Fibroblast of lung (primary cell): ENCODE measurements at regions not wholly inside any gene's neighbourhood (a gene's known extent, or its start where the extent isn't known, plus 50 kb on each side); places are given as distances from the start of the nearest gene placed in this dataset.

Experiments used
- DNase-seq, 2 donors: peaks; one replicate each; pipeline versions ENCODE4 v3.0.0 to v3.0.0-alpha.2; 2010; ENCODE audit warnings: low read depth in 2 of 2
- H2AFZ ChIP-seq: 2 replicates; pipeline ENCODE4 v1.5.1; 2012; ENCODE audit warnings: low read length, control low read depth, inconsistent platforms
- H3K27ac ChIP-seq: 2 replicates; pipeline ENCODE4 v1.5.1; 2011; ENCODE audit warnings: low read length, control low read depth; ENCODE audit not compliant: insufficient read depth
- H3K27me3 ChIP-seq: 2 replicates; pipeline ENCODE4 v1.5.1; 2011; ENCODE audit warnings: mild to moderate bottlenecking, low read length; ENCODE audit not compliant: control insufficient read depth, insufficient read depth
- H3K36me3 ChIP-seq: 2 replicates; pipeline ENCODE4 v1.5.1; 2011; ENCODE audit warnings: low read length; ENCODE audit not compliant: control insufficient read depth, insufficient read depth
- H3K4me1 ChIP-seq: 2 replicates; pipeline ENCODE4 v1.5.1; 2011; ENCODE audit warnings: low read length; ENCODE audit not compliant: control insufficient read depth, insufficient read depth; ENCODE audit errors: extremely low read depth
- H3K4me2 ChIP-seq: 2 replicates; pipeline ENCODE4 v1.5.1; 2011; ENCODE audit warnings: low read length, control low read depth; ENCODE audit not compliant: insufficient read depth; ENCODE audit errors: extremely low read depth
- H3K4me3 ChIP-seq, 4 experiments: fragments of 200-600 bp in 1 of 4; sonication (generic) in 1 of 4; replicated peaks in 1 of 4; 2 replicates each; pipeline ENCODE4 v1.5.1; 2011 to 2016; ENCODE audit warnings: low read length in 4 of 4, low read depth in 3 of 4, mild to moderate bottlenecking in 3 of 4, control low read depth in 2 of 4, inconsistent platforms in 1 of 4, mixed read lengths in 1 of 4; ENCODE audit not compliant: insufficient read depth in 1 of 4; ENCODE audit errors: control extremely low read depth in 1 of 4
- H3K79me2 ChIP-seq: 2 replicates; pipeline ENCODE4 v1.5.1; 2012; ENCODE audit warnings: mild to moderate bottlenecking, low read length, inconsistent platforms; ENCODE audit not compliant: control insufficient read depth, insufficient read depth
- H3K9ac ChIP-seq: 2 replicates; pipeline ENCODE4 v1.5.1; 2011; ENCODE audit warnings: mild to moderate bottlenecking, low read length, control low read depth; ENCODE audit not compliant: insufficient read depth
- H3K9me3 ChIP-seq: 2 replicates; pipeline ENCODE4 v1.5.1; 2012; ENCODE audit warnings: low read depth, low read length; ENCODE audit not compliant: control insufficient read depth, insufficient read depth
- H4K20me1 ChIP-seq: 2 replicates; pipeline ENCODE4 v1.5.1; 2011; ENCODE audit warnings: low read length; ENCODE audit not compliant: control insufficient read depth, insufficient read depth; ENCODE audit errors: extremely low read depth
- CTCF ChIP-seq, 2 donors: IDR thresholded peaks in 1 of 2; conservative IDR thresholded peaks in 1 of 2; 1 replicate in 1 of 2; 2 replicates in 1 of 2; pipeline ENCODE4 v1.5.1; 2011 to 2012; ENCODE audit warnings: low read length in 2 of 2, control low read depth in 1 of 2, inconsistent platforms in 1 of 2, low read depth in 1 of 2, mild to moderate bottlenecking in 1 of 2
- EZH2 ChIP-seq: IDR thresholded peaks from 2 replicates; pipeline ENCODE4 v1.5.1; 2012; ENCODE audit warnings: low read length, control low read depth, mild to moderate bottlenecking; ENCODE audit errors: missing control alignments

- no peak overlapping the region for H2AFZ ChIP-seq
- no peaks in the 10 kb centered on the region for H3K9me3 ChIP-seq
- H4K20me1 ChIP-seq, result no peaks in the 10 kb centered on the region
- no peak for DNase-seq
- H3K27me3 ChIP-seq, result no peaks in the 10 kb centered on the region
- H3K4me2 ChIP-seq, result no peak overlapping the region
- no peak overlapping the region for H3K9ac ChIP-seq
- no peak overlapping the region for H3K4me3 ChIP-seq
- H3K4me1 ChIP-seq, result no peaks in the 10 kb centered on the region
- H3K79me2 ChIP-seq, result no peaks in the 10 kb centered on the region
- no peaks in the 10 kb centered on the region for H3K36me3 ChIP-seq
- TF ChIP-seq EZH2 (no peak), CTCF (conservative IDR thresholded peaks at IDR 0.05 in 1 of 2, IDR thresholded peaks at IDR 0.05 in 1 of 2; ENCODE audit: low read depth in 1 of 2, low read length in 2 of 2) (no peak)
- H3K27ac ChIP-seq, result no peak overlapping the region
Measured at GRCh38 chr1:197850918-197851317, 51.5 kb upstream of the C1orf53 start.

GRCh38 chr1:197850042-197850441 lies 52.4 kb upstream of the C1orf53 start:
- H2AFZ ChIP-seq, result peak overlapping the region; percentile 30
- no peaks in the 10 kb centered on the region for H3K4me1 ChIP-seq
- H3K9me3 ChIP-seq, result no peaks in the 10 kb centered on the region
- H3K27me3 ChIP-seq, result no peaks in the 10 kb centered on the region
- no peak for TF ChIP-seq CTCF (conservative IDR thresholded peaks at IDR 0.05 in 1 of 2, IDR thresholded peaks at IDR 0.05 in 1 of 2; ENCODE audit: low read depth in 1 of 2, low read length in 2 of 2)
- TF ChIP-seq EZH2, result no peak
- H3K27ac ChIP-seq, result no peak overlapping the region
- H3K79me2 ChIP-seq, result no peaks in the 10 kb centered on the region
- no peak overlapping the region for H3K4me2 ChIP-seq
- H3K4me3 ChIP-seq, result no peak overlapping the region
- H3K9ac ChIP-seq, result no peak overlapping the region
- H4K20me1 ChIP-seq, result no peaks in the 10 kb centered on the region
- H3K36me3 ChIP-seq, result no peaks in the 10 kb centered on the region
- no peak for DNase-seq

DNA sequence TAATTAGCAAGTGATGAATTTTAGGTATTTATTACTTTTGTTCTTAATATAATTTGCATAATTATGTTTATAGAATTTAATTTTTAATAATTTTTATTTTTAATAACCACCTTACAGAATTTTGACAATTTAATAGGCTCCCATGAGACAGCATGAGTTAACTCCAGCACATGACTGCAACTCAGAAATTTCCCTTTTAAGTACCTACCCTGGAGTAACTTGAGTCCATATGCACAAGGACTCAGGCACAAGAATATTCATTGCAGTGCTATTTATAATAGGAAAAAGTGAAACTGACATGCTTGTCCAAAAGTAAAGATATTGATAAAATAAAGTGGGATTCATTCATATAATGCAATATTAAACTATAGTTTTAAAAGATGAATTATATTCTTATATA lies 54.1 kb upstream of the C1orf53 start:
- H3K36me3 ChIP-seq, result no peaks in the 10 kb centered on the region
- H3K27me3 ChIP-seq, result no peaks in the 10 kb centered on the region
- H3K27ac ChIP-seq, result no peak overlapping the region
- no peaks in the 10 kb centered on the region for H4K20me1 ChIP-seq
- DNase-seq, result no peak
- no peaks in the 10 kb centered on the region for H3K4me1 ChIP-seq
- H3K9ac ChIP-seq, result no peak overlapping the region
- no peak overlapping the region for H3K4me2 ChIP-seq
- H3K79me2 ChIP-seq, result no peaks in the 10 kb centered on the region
- no peaks in the 10 kb centered on the region for H3K9me3 ChIP-seq
- H2AFZ ChIP-seq, result no peak overlapping the region
- TF ChIP-seq CTCF (conservative IDR thresholded peaks at IDR 0.05 in 1 of 2, IDR thresholded peaks at IDR 0.05 in 1 of 2; ENCODE audit: low read depth in 1 of 2, low read length in 2 of 2) (no peak), EZH2 (no peak)
- no peak overlapping the region for H3K4me3 ChIP-seq
